ENCODE measurements at regions not wholly inside any gene's neighbourhood (a gene's known extent, or its start where the extent isn't known, plus 50 kb on each side); places are given as distances from the start of the nearest gene placed in this dataset.

- 74 to 80% methylated on average over 1 of the region's 1 CpG for WGBS, 2 donors
- Histone ChIP-seq H3K4me3 (no peak overlapping the region), H3K27me3 (ENCODE audit: control insufficient read depth in 3 of 3, insufficient read depth in 3 of 3, low read length in 2 of 3) (no peaks in the 10 kb centered on the region), H3K9ac (ENCODE audit: insufficient read depth in 1 of 2, low read length in 2 of 2) (no peak overlapping the region), H3K27ac (ENCODE audit: low read depth in 1 of 2, low read length in 1 of 2) (no peak overlapping the region), H3K36me3 (ENCODE audit: control insufficient read depth in 4 of 4, insufficient read depth in 4 of 4, low read length in 4 of 4) (no peaks in the 10 kb centered on the region), H3K9me3 (ENCODE audit: control insufficient read depth in 4 of 4, insufficient read depth in 3 of 4, low read length in 3 of 4) (peaks cover 0 to 9% (median 1%) of the 10 kb centered on the region in 4 donors), H3K4me1 (ENCODE audit: control insufficient read depth in 5 of 5, insufficient read depth in 5 of 5, low read length in 5 of 5) (no peaks in the 10 kb centered on the region)
- TF ChIP-seq CTCF (IDR thresholded peaks at IDR 0.05; ENCODE audit: control extremely low read depth, extremely low read depth), result no peak
- ATAC-seq (ENCODE audit: insufficient read depth, low FRiP score) (no peak), DNase-seq (no peak)
Observed at GRCh38 chr1:177505905-177506590, 335.3 kb downstream of the BRINP2 start.

DNA sequence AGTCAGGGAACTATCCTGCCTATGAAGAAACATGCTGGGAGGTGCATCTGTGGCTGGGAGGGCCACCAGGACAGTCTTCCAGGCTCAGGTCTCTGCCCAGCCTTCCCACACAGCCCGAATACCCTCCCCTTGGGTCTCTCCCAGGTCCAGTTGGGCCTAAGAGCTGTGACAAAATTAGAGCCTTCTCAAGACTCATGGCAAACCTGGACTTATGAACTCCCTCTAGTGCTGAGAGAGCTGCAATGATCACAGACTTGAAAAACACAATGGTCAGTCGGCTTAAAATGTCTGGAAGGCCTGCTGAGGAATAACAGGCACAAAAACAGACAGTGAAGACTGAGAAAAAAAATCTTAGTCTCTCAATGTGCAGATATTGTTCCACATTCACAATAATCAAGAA lies 325.1 kb downstream of the BRINP2 start:
- Histone ChIP-seq H3K4me3 (no peak overlapping the region), H3K9me3 (ENCODE audit: control insufficient read depth in 4 of 4, insufficient read depth in 3 of 4, low read length in 3 of 4) (peaks cover 0 to 5% (median 0%) of the 10 kb centered on the region in 4 donors), H3K27me3 (ENCODE audit: control insufficient read depth in 3 of 3, insufficient read depth in 3 of 3, low read length in 2 of 3) (no peaks in the 10 kb centered on the region), H3K27ac (ENCODE audit: low read depth in 1 of 2, low read length in 1 of 2) (no peak overlapping the region), H3K4me1 (ENCODE audit: control insufficient read depth in 5 of 5, insufficient read depth in 5 of 5, low read length in 5 of 5) (no peaks in the 10 kb centered on the region), H3K9ac (ENCODE audit: insufficient read depth in 1 of 2, low read length in 2 of 2) (no peak overlapping the region), H3K36me3 (ENCODE audit: control insufficient read depth in 4 of 4, insufficient read depth in 4 of 4, low read length in 4 of 4) (no peaks in the 10 kb centered on the region)
- 74 to 84% methylated on average over 2 of the region's 2 CpGs for WGBS, 2 donors
- DNase-seq (no peak), ATAC-seq (ENCODE audit: insufficient read depth, low FRiP score) (no peak)
- no peak for TF ChIP-seq CTCF (IDR thresholded peaks at IDR 0.05; ENCODE audit: control extremely low read depth, extremely low read depth)

DNA sequence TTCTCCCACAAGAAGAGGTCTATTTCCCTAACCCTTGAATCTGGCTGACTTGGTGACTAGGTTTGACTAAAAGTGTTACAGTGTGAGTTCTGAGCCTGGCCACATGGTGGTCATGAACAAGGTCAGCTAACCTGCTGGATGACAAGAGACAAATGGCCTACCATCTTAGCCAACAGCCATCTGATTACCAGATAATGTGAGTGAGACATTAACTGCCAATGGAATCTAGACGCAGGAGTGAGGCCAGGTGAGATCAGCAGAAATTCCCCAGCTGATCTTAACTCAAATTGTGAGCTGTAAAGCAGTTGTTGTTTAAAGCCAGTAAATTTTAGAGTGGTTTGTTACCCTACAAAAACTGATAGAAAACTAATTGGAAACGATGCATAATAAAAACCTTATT lies 320.0 kb downstream of the BRINP2 start:
- no peak for ATAC-seq (ENCODE audit: insufficient read depth, low FRiP score)
- DNase-seq, result no peak
- WGBS, 2 donors, result 76 to 80% methylated on average over 2 of the region's 2 CpGs

More for the DNA sequence above, 320.0 kb downstream of the BRINP2 start:
- Histone ChIP-seq H3K27ac (ENCODE audit: low read depth in 1 of 2, low read length in 1 of 2) (no peak overlapping the region), H3K4me3 (no peak overlapping the region), H3K36me3 (ENCODE audit: control insufficient read depth in 4 of 4, insufficient read depth in 4 of 4, low read length in 4 of 4) (no peaks in the 10 kb centered on the region), H3K27me3 (ENCODE audit: control insufficient read depth in 3 of 3, insufficient read depth in 3 of 3, low read length in 2 of 3) (no peaks in the 10 kb centered on the region), H3K9me3 (ENCODE audit: control insufficient read depth in 4 of 4, insufficient read depth in 3 of 4, low read length in 3 of 4) (peaks cover 0 to 3% (median 0%) of the 10 kb centered on the region in 4 donors), H3K4me1 (ENCODE audit: control insufficient read depth in 5 of 5, insufficient read depth in 5 of 5, low read length in 5 of 5) (no peaks in the 10 kb centered on the region), H3K9ac (ENCODE audit: insufficient read depth in 1 of 2, low read length in 2 of 2) (no peak overlapping the region)
- TF ChIP-seq CTCF (IDR thresholded peaks at IDR 0.05; ENCODE audit: control extremely low read depth, extremely low read depth), result no peak

Data from lung (tissue), 11 donors.